Erythroblast (primary cell): ENCODE measurements at regions not wholly inside any gene's neighbourhood (a gene's known extent, or its start where the extent isn't known, plus 50 kb on each side); places are given as distances from the start of the nearest gene placed in this dataset.

ENCODE experiments used
- GATA1 ChIP-seq: IDR thresholded peaks from 2 replicates; pipeline ENCODE4 v1.6.1; 2011; ENCODE audit warnings: low read depth, mild to moderate bottlenecking, control low read depth, low read length, moderate library complexity
- POLR2A ChIP-seq: IDR thresholded peaks from 2 replicates; pipeline ENCODE4 v1.6.1; 2011; ENCODE audit warnings: mild to moderate bottlenecking, low read length

DNA sequence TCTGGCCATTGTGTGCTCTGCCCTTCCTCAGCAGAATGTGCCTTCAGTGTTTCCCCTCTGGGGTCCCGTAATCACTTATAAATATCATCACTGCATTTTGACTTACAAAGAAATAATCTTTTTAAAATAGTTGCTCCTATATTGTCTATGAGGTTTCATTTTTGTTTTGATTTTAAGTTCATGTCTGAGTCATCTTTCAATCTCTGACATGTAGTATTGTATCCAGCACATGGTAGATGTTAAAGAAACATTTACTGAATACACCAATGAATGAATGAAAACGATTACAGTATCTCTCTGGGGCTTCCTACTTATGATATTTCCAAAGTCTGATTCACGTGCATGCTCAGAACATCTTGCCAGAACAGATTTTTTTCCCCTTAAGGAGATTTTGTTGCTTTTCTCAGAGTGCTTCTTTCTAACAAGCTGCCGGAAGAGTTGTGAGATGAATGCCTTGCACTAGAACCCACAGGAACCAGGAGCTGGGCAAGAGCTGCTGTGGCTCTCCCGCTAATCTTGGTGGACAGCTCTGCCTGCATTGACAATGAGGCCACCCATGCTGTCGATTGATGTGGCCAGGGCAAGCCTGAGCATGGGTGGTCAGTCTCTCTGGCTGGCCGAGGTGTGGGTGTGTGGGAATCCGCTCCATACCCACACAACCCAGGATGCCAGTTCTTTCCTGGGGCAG lies 199.4 kb downstream of the CYRIA start:
- TF ChIP-seq POLR2A (no peak), GATA1 (no peak)
